ENCODE measurements at regions not wholly inside any gene's neighbourhood (a gene's known extent, or its start where the extent isn't known, plus 50 kb on each side); places are given as distances from the start of the nearest gene placed in this dataset.

- no peak for DNase-seq (ENCODE audit: extremely low spot score)
- no peak for TF ChIP-seq CTCF (IDR thresholded peaks at IDR 0.05; ENCODE audit: control extremely low read depth, extremely low read depth, low read depth, missing control alignments)
- CTCF ChIA-PET, result interaction anchor here (1.8 kb wide), 1 partner anchor 12 kb away, joined by 5 read pairs; no protein-coding TSS in a partner anchor
- POLR2A ChIA-PET, result no interaction called here
Observed at GRCh38 chr9:134971196-134971595, 53.5 kb upstream of the FCN1 start.

- DNase-seq (ENCODE audit: extremely low spot score), result no peak
- CTCF ChIA-PET, result interaction anchor here (1.8 kb wide), 1 partner anchor 11 kb away, joined by 5 read pairs; no protein-coding TSS in a partner anchor
- POLR2A ChIA-PET, result no interaction called here
- no peak for TF ChIP-seq CTCF (IDR thresholded peaks at IDR 0.05; ENCODE audit: control extremely low read depth, extremely low read depth, low read depth, missing control alignments)
Observed at GRCh38 chr9:134971696-134972095, 54.0 kb upstream of the FCN1 start.

GRCh38 chr9:134972140-134972539, 54.4 kb upstream of the FCN1 start:
- no peak for DNase-seq (ENCODE audit: extremely low spot score)
- POLR2A ChIA-PET, result no interaction called here
- CTCF ChIA-PET, result interaction anchor here (1.8 kb wide), 1 partner anchor 11 kb away, joined by 5 read pairs; no protein-coding TSS in a partner anchor
- no peak for TF ChIP-seq CTCF (IDR thresholded peaks at IDR 0.05; ENCODE audit: control extremely low read depth, extremely low read depth, low read depth, missing control alignments)

GRCh38 chr9:134975253-134975652, 57.5 kb upstream of the FCN1 start:
- CTCF ChIA-PET, result no interaction called here
- POLR2A ChIA-PET, result no interaction called here

GRCh38 chr9:134976403-134976802, 58.7 kb upstream of the FCN1 start:
- CTCF ChIA-PET, result no interaction called here
- no peak for DNase-seq (ENCODE audit: extremely low spot score)
- POLR2A ChIA-PET, result no interaction called here
- no peak for TF ChIP-seq CTCF (IDR thresholded peaks at IDR 0.05; ENCODE audit: control extremely low read depth, extremely low read depth, low read depth, missing control alignments)

More at GRCh38 chr9:134975253-134975652, 57.5 kb upstream of the FCN1 start:
- DNase-seq (ENCODE audit: extremely low spot score), result no peak
- no peak for TF ChIP-seq CTCF (IDR thresholded peaks at IDR 0.05; ENCODE audit: control extremely low read depth, extremely low read depth, low read depth, missing control alignments)

- no peak for TF ChIP-seq CTCF (IDR thresholded peaks at IDR 0.05; ENCODE audit: control extremely low read depth, extremely low read depth, low read depth, missing control alignments)
- CTCF ChIA-PET, result no interaction called here
- POLR2A ChIA-PET, result no interaction called here
Observed at GRCh38 chr9:134978272-134978671, 60.6 kb upstream of the FCN1 start.

GRCh38 chr9:134980516-134980915, 62.8 kb upstream of the FCN1 start:
- ChIA-PET POLR2A (no interaction called here), CTCF (no interaction called here)
- DNase-seq (ENCODE audit: extremely low spot score), result no peak
- TF ChIP-seq CTCF (IDR thresholded peaks at IDR 0.05; ENCODE audit: control extremely low read depth, extremely low read depth, low read depth, missing control alignments), result no peak

More at GRCh38 chr9:134978272-134978671, 60.6 kb upstream of the FCN1 start:
- DNase-seq (ENCODE audit: extremely low spot score), result no peak
